ENCODE measurements at regions not wholly inside any gene's neighbourhood (a gene's known extent, or its start where the extent isn't known, plus 50 kb on each side); places are given as distances from the start of the nearest gene placed in this dataset.

DNA sequence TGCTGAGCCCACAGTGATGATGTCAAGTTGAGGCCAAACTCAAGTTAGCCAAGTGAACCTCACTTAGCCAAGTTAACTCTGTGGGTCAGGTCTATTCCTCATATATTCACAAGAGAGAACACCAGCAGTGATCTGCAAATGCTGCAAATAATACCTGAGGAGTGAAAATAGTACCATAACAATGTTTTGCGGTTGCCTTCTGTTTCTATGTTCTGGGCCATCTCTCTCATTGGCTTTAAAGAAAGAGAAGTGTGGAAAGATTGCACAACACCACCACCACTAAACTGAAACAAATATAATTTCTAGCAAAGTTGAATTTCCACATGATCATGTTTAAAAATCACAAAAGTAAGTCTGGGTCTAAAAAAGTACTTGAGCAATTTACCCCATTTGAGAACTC is 211.1 kb upstream of the GALNT5 start:
- TF ChIP-seq, protein P1, sequence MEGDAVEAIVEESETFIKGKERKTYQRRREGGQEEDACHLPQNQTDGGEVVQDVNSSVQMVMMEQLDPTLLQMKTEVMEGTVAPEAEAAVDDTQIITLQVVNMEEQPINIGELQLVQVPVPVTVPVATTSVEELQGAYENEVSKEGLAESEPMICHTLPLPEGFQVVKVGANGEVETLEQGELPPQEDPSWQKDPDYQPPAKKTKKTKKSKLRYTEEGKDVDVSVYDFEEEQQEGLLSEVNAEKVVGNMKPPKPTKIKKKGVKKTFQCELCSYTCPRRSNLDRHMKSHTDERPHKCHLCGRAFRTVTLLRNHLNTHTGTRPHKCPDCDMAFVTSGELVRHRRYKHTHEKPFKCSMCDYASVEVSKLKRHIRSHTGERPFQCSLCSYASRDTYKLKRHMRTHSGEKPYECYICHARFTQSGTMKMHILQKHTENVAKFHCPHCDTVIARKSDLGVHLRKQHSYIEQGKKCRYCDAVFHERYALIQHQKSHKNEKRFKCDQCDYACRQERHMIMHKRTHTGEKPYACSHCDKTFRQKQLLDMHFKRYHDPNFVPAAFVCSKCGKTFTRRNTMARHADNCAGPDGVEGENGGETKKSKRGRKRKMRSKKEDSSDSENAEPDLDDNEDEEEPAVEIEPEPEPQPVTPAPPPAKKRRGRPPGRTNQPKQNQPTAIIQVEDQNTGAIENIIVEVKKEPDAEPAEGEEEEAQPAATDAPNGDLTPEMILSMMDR (conservative IDR thresholded peaks at IDR 0.05; ENCODE audit: low read depth, low read length): no peak
- H3K4me3 ChIP-seq (ENCODE audit: low read depth, low read length): no peak overlapping the region
- no peak for DNase-seq (ENCODE audit: low read depth)

DNA sequence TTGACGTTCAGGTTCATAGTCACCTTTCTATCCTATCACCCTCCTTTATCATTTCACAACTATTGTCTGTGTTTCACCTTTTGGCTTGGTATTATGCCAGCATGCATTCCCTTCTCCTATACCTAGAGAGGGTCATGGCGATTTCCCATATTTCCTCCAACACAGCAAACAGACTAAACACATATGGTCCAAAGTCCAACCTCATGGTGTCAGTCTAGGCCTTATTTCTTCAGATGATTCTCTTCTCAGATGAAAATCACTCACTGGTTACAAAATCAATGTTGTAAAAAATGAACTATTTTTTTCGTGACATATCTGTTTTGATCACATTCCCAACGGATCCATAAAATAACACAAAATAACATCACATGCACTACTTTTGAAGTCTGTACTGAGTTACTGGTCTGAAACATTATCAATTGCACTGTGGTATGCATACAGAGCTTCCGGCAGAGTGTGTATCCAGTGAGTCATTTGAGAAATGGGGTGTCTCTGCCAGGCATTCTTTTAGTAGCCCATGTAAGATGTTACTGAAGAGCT is 204.8 kb upstream of the GALNT5 start:
- H3K4me3 ChIP-seq (ENCODE audit: low read depth, low read length): no peak overlapping the region
- peak; percentile 92 for DNase-seq (ENCODE audit: low read depth)
- TF ChIP-seq, protein P1 (conservative IDR thresholded peaks at IDR 0.05; ENCODE audit: low read depth, low read length): no peak

DNA sequence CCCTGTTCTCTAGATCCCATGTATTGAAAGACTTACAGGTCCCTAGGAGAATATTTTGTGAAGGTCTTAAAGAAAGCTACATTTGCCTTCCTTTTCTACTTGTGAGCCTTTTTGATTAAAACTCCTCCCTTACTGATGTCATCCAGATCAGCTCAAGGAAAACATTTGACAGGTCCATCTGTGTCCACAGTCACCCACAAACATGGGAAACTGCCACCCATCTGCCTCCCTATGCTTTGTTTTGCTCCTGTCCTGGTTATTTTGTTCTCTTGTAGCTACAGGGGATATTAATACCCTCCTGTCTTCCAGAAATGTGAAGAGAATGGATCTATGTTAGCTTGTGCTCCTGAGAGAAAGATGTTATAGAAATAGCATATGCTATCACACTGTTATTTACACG is 203.6 kb upstream of the GALNT5 start:
- TF ChIP-seq, protein P1 (conservative IDR thresholded peaks at IDR 0.05; ENCODE audit: low read depth, low read length): no peak
- no peak for DNase-seq (ENCODE audit: low read depth)
- no peak overlapping the region for H3K4me3 ChIP-seq (ENCODE audit: low read depth, low read length)

DNA sequence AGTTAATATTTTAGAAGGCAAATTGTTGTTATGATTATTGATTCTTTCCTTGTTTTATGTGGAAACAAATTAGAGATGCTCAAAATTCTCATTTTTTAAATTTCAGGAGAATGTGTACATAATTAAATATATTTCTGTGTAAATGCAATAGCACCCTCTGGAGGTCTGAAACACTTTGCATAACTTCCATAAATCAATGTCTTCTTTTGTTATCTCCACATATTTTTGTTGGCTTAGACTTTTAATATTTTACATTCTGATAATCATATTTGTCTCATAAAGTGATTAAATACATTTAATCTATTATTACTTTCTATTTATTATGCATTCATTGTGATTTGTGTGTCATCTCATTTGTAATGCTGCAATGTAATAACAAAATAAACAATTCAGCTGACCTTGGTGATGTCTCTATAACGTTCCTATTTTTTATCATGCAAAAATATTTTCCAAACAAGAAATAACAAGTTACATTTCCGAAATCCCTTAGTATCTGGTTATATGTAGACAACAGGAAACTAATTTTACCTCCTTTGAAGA is 201.8 kb upstream of the GALNT5 start:
- peak overlapping the region; percentile 5 for H3K4me3 ChIP-seq (ENCODE audit: low read depth, low read length)
- TF ChIP-seq, protein P1 (conservative IDR thresholded peaks at IDR 0.05; ENCODE audit: low read depth, low read length): peak; percentile 62
- peak; percentile 78 for DNase-seq (ENCODE audit: low read depth)

DNA sequence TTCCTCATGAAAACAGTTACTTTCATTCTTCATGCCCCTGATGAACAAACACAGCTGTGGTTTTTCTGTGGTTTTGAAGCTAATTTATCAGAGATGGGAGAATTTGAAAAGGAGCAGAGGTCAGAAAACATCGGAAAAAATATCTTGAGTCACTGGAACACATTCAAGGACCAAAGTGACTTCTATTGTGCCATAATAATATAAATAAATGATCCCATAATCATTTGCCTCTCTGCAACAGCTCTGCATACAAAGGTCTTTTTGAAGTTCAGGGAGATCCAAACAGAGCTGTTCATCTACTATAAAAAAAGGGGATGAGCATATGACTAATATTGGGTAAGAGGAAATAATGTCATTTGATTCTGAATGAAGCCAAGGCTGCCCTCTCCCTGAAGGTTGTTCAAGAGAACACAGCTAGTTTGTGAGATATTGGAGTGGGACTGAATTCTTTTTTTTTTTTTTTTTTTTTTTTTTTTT is 201.3 kb upstream of the GALNT5 start:
- H3K4me3 ChIP-seq (ENCODE audit: low read depth, low read length): peak overlapping the region; percentile 5
- TF ChIP-seq, protein P1 (conservative IDR thresholded peaks at IDR 0.05; ENCODE audit: low read depth, low read length): no peak
- DNase-seq (ENCODE audit: low read depth): peak; percentile 86

DNA sequence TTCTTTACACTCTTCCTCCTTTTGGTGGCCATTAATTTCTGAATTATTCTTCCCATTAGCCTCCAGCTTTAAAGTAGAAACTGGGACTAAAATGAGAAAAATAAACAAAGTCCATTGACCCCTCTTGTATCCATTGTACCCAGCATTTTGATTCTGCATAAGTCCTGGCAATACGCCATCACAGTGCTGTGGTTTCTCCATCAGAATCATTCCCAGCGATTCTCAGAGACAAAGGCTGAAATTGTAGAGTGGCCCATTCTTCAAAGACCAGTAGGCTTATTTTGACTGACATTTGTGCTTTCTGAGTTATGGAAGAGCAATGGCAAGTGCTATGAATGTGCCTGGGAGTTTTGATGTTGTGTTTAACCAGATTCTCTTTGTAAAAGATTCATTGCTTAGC is 199.3 kb upstream of the GALNT5 start:
- TF ChIP-seq, protein P1 (conservative IDR thresholded peaks at IDR 0.05; ENCODE audit: low read depth, low read length): no peak
- no peak overlapping the region for H3K4me3 ChIP-seq (ENCODE audit: low read depth, low read length)

DNA sequence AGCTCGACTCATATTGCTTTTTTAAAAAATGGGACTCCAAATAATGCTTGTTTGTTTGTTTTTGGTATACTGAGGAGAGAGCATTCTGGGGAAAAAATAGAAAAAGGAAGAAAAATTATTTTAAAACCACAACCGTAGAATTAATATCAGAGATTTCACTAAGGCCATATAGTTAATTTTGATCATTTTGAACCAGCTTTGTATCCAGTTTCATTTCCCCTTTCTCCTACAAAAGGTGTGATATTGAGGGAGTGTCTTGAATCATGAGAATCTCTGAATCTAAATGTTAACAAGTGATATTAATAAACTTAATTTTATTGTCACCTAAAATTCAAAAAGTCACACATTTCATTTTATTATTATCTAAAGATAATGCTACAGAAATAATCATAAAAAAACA is 198.5 kb upstream of the GALNT5 start:
- H3K4me3 ChIP-seq (ENCODE audit: low read depth, low read length): no peak overlapping the region
- TF ChIP-seq, protein P1 (conservative IDR thresholded peaks at IDR 0.05; ENCODE audit: low read depth, low read length): no peak
- no peak for DNase-seq (ENCODE audit: low read depth)

More for the DNA sequence above, 199.3 kb upstream of the GALNT5 start:
- no peak for DNase-seq (ENCODE audit: low read depth)
